GM21825 (cell line): ENCODE measurements at regions not wholly inside any gene's neighbourhood (a gene's known extent, or its start where the extent isn't known, plus 50 kb on each side); places are given as distances from the start of the nearest gene placed in this dataset.
"Not testable (repeated sequence)": the region's sequence is repeated elsewhere in the genome, so short reads cannot be mapped to it uniquely, and the experiment has no call there.

Experiments
- ATAC-seq: cut with Tn5 transposase; IDR thresholded peaks from one replicate; pipeline ENCODE4 v1.9.1; 2021; ENCODE audit warnings: mild to moderate bottlenecking, moderate library complexity; ENCODE audit not compliant: unreplicated experiment

GRCh38 chr6:104676679-104677078, 183.0 kb downstream of the HACE1 start:
- not testable (repeated sequence) for ATAC-seq

GRCh38 chr6:104675161-104675560, 184.6 kb downstream of the HACE1 start:
- ATAC-seq: not testable (repeated sequence)

GRCh38 chr6:104673078-104673477, 186.6 kb downstream of the HACE1 start:
- not testable (repeated sequence) for ATAC-seq

- ATAC-seq: not testable (repeated sequence)
Observed at GRCh38 chr6:104671591-104671891, 188.2 kb downstream of the HACE1 start.

- ATAC-seq: not testable (repeated sequence)
Observed at GRCh38 chr6:104670834-104671590, 188.7 kb downstream of the HACE1 start.

GRCh38 chr6:104669483-104669882, 190.2 kb downstream of the HACE1 start:
- ATAC-seq: no peak

GRCh38 chr6:104656235-104656634, 203.5 kb downstream of the HACE1 start:
- ATAC-seq: no peak

- no peak for ATAC-seq
Observed at GRCh38 chr6:104653781-104654180, 205.9 kb downstream of the HACE1 start.

- no peak for ATAC-seq
Observed at GRCh38 chr6:104648347-104648746, 211.4 kb downstream of the HACE1 start.

GRCh38 chr6:104644848-104645247, 214.9 kb downstream of the HACE1 start:
- ATAC-seq: no peak

GRCh38 chr6:104642871-104643270, 216.8 kb downstream of the HACE1 start:
- ATAC-seq: no peak

- ATAC-seq: no peak
Observed at GRCh38 chr6:104640761-104641160, 219.0 kb downstream of the HACE1 start.

GRCh38 chr6:104640150-104640700, 219.5 kb downstream of the HACE1 start:
- no peak for ATAC-seq

- ATAC-seq: peak; percentile 98
Observed at GRCh38 chr6:104639668-104640067, 220.1 kb downstream of the HACE1 start.

- no peak for ATAC-seq
Observed at GRCh38 chr6:104638841-104639290, 220.9 kb downstream of the HACE1 start.

GRCh38 chr6:104633125-104633524, 226.6 kb downstream of the HACE1 start:
- ATAC-seq: no peak

- no peak for ATAC-seq
Observed at GRCh38 chr6:104632588-104632987, 227.1 kb downstream of the HACE1 start.

GRCh38 chr6:104630955-104631354, 228.8 kb downstream of the HACE1 start:
- ATAC-seq: no peak

- ATAC-seq: no peak
Observed at GRCh38 chr6:104630522-104630921, 229.2 kb downstream of the HACE1 start.

- ATAC-seq: no peak
Observed at GRCh38 chr6:104629826-104630225, 229.9 kb downstream of the HACE1 start.

- no peak for ATAC-seq
Observed at GRCh38 chr6:104625536-104625935, 234.2 kb downstream of the HACE1 start.

- no peak for ATAC-seq
Observed at GRCh38 chr6:104623052-104623690, 236.5 kb downstream of the HACE1 start.
